ENCODE measurements at regions not wholly inside any gene's neighbourhood (a gene's known extent, or its start where the extent isn't known, plus 50 kb on each side); places are given as distances from the start of the nearest gene placed in this dataset.
"Not testable (repeated sequence)": the region's sequence is repeated elsewhere in the genome, so short reads cannot be mapped to it uniquely, and the experiment has no call there.

DNA sequence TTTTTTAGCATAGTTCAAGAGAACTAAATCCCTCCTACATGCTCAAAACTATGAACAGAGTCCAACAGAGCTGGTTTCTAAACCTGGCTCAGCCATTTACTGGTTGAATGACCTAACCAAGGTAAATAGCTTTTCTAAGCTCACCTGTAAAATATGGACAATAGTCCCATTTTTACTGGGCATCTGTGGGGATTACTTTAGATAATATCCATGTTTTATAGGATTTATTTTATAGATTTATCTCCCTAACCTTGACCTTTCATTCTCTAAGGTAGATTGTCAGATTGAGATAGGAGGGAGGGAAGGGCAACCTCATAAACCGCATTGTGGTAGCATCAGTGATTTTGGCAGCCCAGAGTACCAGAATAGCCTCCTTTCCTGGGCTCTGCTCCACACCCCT, 178.5 kb upstream of the TOX3 start:
- no peak for DNase-seq

DNA sequence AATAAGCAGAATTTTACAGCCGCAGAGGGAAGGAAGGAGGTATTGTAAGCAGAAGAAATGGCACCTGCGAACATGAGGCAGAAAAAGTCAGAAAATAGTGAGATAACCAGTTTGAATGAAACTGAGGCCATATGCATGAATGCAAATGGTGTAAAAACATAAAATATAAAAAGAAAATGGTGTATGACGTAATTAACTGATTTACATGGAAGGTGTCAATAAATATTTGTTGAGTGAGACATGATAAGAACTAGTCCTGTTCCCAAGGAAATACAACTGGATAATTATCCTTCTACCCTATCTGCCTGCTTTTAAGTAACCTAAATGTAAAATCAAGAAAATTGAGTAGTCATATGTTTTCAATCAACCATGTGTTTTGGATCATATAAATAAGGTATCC, 178.1 kb upstream of the TOX3 start:
- DNase-seq: no peak

DNA sequence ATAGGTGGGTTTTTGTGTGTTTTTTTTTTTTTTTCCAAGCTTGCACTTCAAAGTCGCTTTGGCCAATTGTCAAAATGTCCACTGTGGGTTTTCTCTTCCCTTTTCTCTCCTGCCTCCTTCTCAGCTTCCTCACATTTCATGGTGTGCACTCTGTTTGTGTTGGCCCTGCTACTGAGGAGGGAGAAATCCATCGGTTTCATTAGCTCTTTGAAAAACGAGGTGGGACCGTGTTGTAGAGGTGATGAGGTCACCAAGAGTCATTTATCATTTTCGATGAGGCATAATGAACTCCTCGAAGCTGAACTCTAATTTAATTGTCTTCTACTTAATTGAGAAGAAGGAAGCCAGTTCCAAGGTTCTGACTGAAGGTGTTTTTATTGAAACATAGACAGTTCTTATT, 174.4 kb upstream of the TOX3 start:
- no peak for DNase-seq

DNA sequence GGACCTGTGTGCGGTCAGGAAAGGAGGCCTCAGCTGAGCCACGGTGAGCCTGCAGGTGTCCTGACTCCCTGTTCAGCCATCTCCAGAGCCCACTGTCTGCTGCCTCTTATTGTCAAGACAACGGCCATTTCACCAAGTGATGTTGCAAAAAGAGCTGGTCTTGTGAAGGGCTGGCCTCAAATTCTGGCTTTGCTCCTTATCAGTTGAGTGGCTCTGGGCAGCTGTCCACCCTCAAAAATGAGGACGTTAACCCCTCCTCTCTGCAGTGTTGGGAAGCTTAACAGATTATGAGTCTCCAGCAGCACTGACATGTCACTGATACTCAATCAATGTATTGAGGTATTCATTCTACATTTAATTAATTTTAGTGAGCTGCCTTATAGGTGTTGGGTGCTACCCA, 171.1 kb upstream of the TOX3 start:
- DNase-seq: no peak

DNA sequence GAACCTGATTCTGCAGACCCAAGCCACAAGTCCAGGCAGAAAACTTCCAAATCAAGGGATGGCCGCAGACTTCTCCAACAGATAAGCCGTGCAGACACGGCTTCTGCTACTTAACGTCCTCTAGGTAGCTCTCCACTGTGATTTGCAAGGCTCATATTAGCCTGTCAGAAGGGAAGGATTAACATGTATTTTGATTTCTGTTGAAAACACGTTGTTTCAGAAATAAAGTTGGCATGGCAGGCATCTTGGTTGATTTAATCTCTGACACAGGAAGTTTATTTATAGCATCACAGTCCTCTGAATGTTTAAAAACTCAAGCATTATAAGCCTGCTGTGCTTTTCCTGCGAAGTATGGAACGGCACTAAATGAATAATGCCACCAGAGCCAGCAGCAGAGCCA, 166.8 kb upstream of the TOX3 start:
- no peak for DNase-seq

DNA sequence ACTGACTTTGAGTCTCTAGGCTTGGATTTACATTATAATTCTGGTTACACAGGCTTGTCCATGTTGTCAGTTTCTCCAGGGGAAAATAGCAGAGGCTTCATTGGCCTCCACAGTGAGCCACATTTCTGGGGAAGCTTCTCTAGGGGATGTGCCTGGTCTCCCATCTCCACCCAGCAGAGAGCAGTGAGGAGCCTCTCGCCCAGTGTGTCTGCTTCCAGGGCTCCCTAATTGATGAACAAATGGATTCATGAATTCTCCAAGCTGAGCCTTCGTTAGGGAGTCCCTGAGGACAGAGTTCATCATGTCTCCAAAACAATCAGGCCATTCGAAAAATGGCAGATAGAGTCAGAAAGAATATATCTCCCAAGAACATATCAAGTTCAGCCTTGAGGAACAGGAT, 162.4 kb upstream of the TOX3 start:
- DNase-seq: no peak

DNA sequence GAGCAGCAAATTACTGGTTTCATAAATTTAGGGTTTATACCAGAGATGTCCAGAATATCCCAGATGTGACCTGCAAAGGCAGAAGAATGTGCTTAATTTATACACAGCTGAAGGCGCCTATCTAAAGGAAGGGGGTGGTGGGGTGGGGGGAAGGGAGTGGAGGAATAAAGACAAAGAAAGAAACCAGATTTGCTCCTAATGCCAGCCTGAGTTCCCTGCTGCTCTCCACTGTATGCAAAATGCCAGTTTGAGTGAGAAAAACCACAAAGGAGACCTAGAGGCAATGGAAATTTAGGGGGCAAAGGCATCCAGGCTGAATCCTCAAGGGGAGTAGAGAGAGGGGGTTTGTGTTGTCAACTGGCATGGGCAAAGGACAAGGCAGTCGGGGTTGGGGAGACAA, 161.5 kb upstream of the TOX3 start:
- DNase-seq: no peak

DNA sequence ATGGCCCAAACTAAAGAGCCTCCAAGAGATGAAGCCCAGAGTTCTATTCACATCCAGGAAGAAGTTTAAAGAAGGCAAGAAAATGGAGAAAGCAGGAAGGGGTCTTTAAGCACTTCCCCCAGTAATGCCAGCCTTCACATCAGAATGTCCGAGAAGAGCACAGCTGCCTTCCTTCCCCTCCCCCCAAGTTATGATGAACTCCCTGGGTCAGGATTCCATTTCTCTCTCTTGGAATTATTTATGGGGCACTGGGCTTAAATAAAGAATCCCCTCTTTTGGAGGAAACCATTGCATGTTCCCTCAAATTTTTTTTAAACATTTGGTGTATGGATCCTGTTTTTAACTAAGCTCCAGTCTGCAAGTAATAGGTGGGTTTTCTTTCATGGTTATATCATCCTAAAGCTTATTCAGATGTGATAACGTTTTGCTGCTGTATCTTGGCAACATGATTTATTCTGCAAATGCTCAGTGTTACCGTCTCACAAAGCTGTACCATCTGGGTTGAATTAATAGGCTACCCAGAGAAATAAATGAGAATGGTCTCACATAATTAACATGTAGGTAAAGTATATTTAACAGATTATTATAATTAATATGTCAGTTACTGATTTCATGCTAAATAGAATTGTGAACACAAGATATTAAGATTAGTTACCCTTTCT, 160.9 kb upstream of the TOX3 start:
- no peak for DNase-seq

DNA sequence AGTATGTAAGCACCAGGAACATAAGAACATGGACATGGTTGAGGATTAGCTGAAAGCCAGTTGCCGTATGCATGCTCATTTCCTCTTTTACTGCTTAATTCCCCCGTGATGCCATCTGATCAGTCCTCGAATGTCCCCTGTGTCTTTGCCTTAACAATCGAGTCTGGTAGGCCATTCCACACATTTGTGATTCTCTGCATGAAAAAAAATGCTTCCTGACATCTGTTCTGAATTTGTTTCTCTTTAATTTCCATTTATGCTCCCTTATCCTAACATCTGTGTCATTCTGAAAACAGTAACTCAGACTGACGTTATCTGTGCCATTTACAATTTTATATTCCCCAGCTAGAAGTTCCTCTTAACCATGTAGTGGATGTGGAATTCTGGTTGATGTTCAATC, 158.2 kb upstream of the TOX3 start:
- no peak for DNase-seq

DNA sequence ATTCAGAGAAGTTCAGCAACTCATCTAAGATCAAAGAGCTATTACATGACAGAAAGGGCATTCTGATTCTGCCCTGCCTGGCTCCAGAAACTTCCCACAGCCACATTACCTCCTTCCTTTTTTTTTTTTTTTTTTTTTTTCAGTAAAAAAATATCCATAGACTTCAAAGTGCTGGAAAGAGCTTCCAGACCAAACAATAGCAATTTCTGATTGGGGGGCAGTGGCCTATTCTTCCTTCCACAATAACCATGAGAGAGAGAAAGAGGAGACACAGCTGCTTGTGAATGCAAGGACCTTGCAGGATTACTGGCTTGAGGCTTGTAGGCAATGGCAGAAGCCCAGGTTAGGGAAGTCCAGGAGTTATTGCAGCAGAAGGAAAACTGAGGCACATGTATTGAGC, 151.0 kb upstream of the TOX3 start:
- DNase-seq: no peak

DNA sequence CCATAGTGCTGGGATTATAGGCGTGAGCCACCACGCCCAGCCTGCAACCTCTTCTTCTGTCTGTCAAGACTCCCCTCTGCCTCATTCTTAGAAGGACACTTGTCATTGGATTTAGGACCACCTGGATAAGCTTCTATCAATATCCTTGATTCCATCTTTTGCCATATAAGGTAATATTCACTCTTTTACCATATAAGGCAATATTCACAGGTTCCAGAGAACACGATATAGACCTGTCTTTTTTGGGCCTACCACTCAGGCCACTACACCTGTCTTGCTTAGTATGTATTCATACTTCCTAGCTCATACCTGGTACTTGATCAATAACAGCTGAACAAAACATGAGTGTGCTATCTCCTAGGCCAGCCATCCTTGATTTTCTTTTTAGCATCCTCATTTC, 149.2 kb upstream of the TOX3 start:
- DNase-seq: no peak

DNA sequence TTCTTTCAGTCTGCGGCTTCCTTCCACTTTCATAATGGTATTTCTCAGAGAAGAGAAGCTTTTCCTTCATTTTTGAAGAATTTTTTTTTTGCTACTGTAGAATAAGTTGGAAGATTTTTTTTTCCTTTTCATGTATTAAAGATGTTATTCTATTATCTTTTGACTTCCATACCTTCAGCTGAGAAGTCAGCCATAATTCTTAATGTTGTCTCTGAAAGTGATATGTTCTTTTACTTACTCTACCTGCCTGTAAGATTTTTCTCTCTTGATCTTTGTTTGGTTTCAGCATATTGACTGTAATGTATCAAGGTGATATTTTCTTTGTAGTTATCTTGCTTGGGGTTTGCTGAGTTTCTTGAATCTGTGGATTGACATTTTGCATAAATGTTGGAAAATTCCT, 143.5 kb upstream of the TOX3 start:
- no peak for DNase-seq

DNA sequence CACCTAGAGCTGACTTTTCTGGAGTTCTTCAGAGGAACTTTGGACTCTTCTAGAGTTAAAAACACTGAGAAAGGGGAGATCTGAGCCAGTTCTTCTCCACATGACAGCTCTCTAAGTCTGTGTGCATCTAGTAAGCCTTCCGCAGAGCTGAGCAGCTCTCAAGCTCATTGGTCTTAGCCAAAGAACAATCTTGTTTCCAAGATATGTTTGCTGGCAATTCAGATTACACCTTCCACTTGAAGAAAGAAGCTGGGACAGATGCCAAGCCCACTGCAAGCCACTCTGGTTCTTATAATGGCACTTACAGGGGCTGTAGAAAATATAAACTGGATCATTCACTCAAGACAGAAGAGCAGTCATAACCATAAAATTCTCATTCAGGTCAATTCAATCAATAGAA, 134.1 kb upstream of the TOX3 start:
- no peak for DNase-seq

DNA sequence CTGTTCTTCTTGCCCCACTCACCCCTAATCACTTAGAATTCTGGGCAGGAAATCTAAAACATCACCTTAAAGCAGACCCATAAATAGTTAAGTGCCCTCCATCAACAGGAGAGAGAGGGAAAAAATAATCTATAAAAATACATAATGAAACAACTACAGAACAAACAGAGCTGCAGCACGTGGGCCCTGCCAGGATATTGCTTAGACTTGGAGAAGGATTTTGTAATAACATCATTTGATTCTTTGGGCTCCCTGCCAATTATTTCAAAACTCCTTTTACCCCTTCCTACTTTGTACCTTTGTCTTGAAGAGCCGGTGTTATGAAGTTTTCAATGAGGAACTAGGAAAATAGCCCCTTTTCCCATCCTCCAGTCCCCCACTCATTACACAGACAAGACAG, 130.6 kb upstream of the TOX3 start:
- no peak for DNase-seq

DNA sequence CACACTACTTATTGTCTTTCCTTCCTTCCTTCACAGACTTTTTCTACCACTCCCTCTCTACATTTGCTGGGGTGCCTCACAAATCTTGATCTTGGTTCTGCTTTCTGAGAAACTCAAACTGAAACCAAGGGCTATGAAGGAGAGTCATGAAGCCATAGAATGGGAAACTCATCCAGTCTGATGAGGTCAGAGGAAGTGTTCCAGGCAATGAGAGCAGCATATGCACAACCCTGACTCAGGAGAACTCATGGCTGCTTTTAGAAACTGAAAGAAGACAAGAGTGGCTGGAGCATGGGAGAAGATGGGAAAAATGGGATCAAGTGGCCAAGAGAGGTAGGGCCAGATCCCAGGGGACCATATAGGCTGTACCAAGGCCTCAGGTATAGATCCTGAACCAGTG, 130.0 kb upstream of the TOX3 start:
- no peak for DNase-seq

DNA sequence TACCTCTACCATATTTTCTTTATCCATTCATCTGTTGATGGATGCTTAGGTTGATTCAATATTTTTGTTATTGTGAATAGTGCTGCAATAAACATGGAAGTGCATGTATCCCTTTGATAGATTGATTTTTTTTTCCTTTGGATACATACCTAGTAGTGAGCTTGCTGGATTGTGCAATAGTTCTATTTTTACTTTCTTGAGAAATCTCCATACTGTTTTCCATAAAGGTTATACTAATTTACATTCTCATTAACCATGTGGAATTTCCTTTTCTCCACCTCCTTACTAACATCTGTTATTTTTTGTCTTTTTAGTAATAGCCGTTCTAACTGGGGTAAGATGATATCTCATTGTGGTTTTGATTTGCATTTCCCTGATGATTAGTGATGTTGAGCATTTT, 124.6 kb upstream of the TOX3 start:
- DNase-seq: no peak

DNA sequence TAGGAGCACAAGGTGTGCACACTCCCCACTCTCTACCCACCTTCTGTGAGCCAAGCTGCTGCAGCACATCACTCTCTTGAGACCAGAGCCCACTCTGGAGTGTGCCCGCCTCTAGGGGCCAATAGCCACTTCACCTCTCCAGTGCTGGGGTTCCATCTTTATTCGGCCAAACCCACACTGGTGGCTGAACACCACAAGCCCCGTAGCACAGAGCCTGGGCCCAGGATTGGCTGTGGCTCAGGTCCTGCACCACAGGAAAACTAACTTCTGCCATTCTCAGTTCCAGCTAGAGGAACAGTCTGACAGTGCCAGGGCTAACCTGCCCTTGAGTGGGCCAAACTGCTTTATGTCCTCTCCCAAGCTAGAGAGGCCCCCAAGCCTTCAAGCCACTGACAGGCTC, 111.0 kb upstream of the TOX3 start:
- DNase-seq: no peak

DNA sequence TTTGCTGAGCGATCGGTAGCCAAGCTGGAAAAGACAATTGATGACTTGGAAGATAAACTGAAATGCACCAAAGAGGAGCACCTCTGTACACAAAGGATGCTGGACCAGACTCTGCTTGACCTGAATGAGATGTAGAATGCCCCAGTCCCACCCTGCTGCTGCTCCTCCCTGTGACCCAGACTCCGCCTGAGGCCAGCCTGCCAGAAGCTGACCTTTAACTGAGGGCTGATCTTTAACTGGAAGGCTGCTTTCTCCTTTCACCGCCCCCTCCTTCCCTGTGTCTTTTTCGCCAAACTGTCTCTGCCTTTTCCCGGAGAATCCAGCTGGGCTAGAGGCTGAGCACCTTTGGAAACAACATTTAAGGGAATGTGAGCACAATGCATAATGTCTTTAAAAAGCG, 109.0 kb upstream of the TOX3 start:
- not testable (repeated sequence) for DNase-seq

DNA sequence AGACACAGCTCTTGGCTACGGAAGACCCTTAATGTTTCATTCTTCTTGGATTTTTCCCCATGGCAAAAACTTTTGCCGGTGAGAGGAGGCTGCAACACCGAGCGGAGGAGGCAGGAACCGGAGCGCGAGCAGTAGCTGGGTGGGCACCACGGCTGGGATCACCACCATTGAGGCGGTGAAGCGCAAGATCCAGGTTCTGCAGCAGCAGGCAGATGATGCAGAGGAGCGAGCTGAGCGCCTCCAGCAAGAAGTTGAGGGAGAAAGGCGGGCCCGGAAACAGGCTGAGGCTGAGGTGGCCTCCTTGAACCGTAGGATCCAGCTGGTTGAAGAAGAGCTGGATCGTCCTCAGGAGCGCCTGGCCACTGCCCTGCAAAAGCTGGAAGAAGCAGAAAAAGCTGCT, 108.2 kb upstream of the TOX3 start:
- DNase-seq: not testable (repeated sequence)

DNA sequence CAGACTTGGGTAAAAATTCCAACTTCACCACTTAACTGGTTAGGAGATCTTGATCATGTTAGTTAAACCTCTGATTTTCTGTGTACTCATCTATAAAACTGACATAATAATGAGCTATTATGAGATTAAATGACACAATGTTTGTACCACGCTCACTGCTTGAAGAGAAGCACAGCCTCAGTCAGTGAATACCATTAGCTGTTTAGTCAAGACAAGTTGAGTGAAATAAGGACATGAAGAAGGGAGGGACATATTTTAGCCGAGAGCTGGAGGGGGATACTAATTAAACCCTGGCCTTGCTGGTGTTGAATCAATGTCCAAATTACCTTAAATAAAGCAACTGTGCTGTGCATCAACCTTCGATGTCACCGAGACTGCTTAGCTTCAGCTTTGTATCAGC, 105.1 kb upstream of the TOX3 start:
- no peak for DNase-seq

DNA sequence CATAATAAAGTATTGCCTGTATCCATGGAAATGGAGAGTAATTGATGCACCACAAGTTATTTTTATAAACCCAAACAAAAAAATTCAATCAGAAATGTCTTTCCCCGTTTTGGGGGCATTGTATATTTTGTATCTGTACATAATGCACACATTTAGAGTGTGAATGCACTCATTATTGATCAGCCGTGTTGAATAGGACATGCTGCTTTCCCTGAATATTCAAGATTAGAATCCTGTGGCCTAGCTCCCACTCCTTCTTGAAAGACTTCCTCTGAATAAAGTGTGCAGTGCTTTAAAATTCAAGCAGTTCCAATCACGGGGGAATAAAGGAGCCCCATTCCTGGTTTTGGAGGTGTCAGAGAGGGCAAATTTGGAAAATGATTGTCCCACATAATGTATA, 103.8 kb upstream of the TOX3 start:
- no peak for DNase-seq

DNA sequence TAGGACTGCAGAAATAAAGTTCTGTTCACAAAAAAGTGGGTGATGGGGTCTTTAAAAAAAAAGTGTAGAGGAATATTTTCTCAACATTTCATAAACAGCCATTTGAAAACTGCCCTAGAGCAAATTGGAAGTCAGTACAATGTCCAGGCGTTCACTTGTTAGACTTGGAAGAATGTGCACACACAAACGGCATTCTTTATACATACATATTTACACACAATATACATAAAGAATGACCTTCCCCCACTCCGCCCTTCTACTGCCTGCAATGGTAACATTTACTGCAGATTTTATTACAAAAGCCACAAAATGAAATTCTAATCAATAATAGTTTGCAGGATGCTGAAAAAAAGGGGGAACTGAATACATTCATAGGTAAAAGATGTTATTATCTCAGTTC, 103.4 kb upstream of the TOX3 start:
- no peak for DNase-seq

DNA sequence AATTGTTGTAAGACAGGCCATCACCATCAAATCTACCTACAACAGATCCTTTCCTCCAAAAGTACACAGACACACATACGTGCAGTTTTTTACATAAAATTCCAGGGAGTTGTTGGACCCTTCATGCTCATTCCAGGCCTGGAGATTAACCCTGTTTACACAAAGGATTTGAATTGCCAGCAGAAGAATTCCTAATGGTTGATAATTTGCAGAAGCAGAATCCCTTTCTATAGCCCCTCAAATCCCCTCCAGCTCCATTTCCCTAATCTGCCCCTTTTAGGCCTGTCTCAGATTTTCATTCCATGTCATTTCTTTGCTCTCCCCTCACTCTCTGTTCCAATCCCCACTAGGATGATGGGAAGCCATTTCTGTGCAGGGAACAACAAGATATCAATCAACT, 102.9 kb upstream of the TOX3 start:
- no peak for DNase-seq

DNA sequence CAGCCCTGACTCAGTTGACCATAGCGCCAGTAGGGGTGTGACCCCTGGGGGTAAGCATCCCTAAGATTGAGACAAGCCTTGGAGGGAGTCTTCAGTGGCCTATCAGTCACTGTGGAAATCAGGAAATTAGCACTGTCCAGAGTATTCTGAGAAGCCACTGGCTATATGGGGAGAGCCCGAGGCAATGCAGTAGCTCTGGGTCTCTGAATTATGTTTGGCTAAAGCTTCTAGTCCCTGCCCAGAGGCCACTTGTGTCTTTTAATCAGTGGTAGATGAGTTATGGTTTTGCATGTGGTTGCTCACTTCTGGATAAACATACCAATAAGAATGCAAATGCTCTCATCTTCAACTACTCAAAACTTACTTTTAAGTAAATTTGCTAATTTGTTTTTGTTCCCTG, 100.6 kb upstream of the TOX3 start:
- no peak for DNase-seq

DNA sequence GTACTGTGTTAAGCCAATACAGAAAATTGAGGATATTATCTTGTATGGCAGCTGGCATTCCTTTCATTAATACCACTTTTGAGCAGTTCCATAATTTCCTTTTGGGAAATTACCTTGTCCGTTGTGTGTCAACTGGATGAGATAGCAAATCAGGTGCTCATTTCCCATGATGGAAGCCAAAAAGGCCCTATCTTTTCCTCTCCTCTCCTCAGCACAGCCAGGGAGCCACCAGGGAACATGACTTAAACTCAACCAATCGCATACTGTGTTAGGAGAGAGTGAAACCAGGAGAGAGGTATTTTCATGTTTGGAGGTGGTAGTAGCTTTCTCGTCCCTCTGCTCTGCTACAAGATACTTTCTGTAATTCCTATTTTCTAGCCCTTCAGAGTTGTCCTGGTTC, 96.1 kb upstream of the TOX3 start:
- no peak for DNase-seq

DNA sequence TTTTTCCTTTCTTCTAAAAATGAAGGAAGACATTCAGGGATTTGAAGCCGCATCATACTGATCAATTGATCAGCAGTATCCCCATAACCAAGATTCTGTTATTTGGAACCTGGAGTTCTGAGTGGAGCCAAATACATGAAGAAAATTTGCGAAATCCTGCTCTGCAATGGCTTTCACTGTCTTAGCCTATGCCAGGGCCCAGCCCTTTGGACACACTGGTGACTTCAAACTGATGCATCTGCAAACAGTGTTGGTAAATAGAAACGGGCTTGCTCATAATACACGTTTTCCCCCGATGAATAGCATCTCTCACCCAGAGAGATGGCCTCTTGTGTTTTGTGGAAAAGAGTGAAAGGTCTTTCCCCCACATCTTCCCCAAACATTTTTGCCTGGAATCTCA, 87.6 kb upstream of the TOX3 start:
- no peak for DNase-seq
